Activated CD4-positive, CD25-positive, alpha-beta regulatory T cell treated with anti-CD3 and anti-CD28 coated beads, Interleukin-2, amount 50 U/mL, for 72 hours (primary cell): ENCODE measurements at regions not wholly inside any gene's neighbourhood (a gene's known extent, or its start where the extent isn't known, plus 50 kb on each side); places are given as distances from the start of the nearest gene placed in this dataset.
"Not testable (repeated sequence)": the region's sequence is repeated elsewhere in the genome, so short reads cannot be mapped to it uniquely, and the experiment has no call there.

ENCODE experiments used
- DNase-seq: peaks from one replicate; pipeline ENCODE4 v3.0.0; 2021

GRCh38 chr1:221598122-221598521 is 143.8 kb downstream of the DUSP10 start:
- DNase-seq, result no peak

- no peak for DNase-seq
Observed at GRCh38 chr1:221601166-221601565, 140.7 kb downstream of the DUSP10 start.

GRCh38 chr1:221602830-221603229 is 139.1 kb downstream of the DUSP10 start:
- no peak for DNase-seq

- DNase-seq, result not testable (repeated sequence)
Observed at GRCh38 chr1:221604390-221604789, 137.5 kb downstream of the DUSP10 start.

GRCh38 chr1:221604948-221605347 is 136.9 kb downstream of the DUSP10 start:
- DNase-seq, result no peak

GRCh38 chr1:221605569-221605968 is 136.3 kb downstream of the DUSP10 start:
- no peak for DNase-seq

- DNase-seq, result no peak
Observed at GRCh38 chr1:221606256-221606655, 135.6 kb downstream of the DUSP10 start.

GRCh38 chr1:221608835-221609320 is 133.0 kb downstream of the DUSP10 start:
- DNase-seq, result no peak

- DNase-seq, result no peak
Observed at GRCh38 chr1:221611656-221612046, 130.2 kb downstream of the DUSP10 start.

- DNase-seq, result no peak
Observed at GRCh38 chr1:221612047-221612777, 129.7 kb downstream of the DUSP10 start.

- no peak for DNase-seq
Observed at GRCh38 chr1:221620437-221621384, 121.2 kb downstream of the DUSP10 start.

GRCh38 chr1:221621683-221622082 is 120.2 kb downstream of the DUSP10 start:
- DNase-seq, result no peak

- DNase-seq, result no peak
Observed at GRCh38 chr1:221622389-221622788, 119.5 kb downstream of the DUSP10 start.

- no peak for DNase-seq
Observed at GRCh38 chr1:221625026-221625425, 116.9 kb downstream of the DUSP10 start.

GRCh38 chr1:221626041-221626440 is 115.8 kb downstream of the DUSP10 start:
- no peak for DNase-seq

GRCh38 chr1:221630236-221630635 is 111.7 kb downstream of the DUSP10 start:
- no peak for DNase-seq

GRCh38 chr1:221631556-221631955 is 110.3 kb downstream of the DUSP10 start:
- no peak for DNase-seq

GRCh38 chr1:221632072-221632471 is 109.8 kb downstream of the DUSP10 start:
- no peak for DNase-seq

GRCh38 chr1:221633841-221634409 is 108.0 kb downstream of the DUSP10 start:
- DNase-seq, result no peak

GRCh38 chr1:221634606-221635005 is 107.3 kb downstream of the DUSP10 start:
- DNase-seq, result no peak

- no peak for DNase-seq
Observed at GRCh38 chr1:221635305-221635704, 106.6 kb downstream of the DUSP10 start.

GRCh38 chr1:221636096-221636495 is 105.8 kb downstream of the DUSP10 start:
- DNase-seq, result no peak

GRCh38 chr1:221636967-221637366 is 104.9 kb downstream of the DUSP10 start:
- no peak for DNase-seq

- no peak for DNase-seq
Observed at GRCh38 chr1:221637641-221638041, 104.2 kb downstream of the DUSP10 start.
